Fibroblast of lung (primary cell): ENCODE measurements at regions not wholly inside any gene's neighbourhood (a gene's known extent, or its start where the extent isn't known, plus 50 kb on each side); places are given as distances from the start of the nearest gene placed in this dataset.

Source experiments
- DNase-seq, 2 donors: peaks; one replicate each; pipeline versions ENCODE4 v3.0.0 to v3.0.0-alpha.2; 2010; ENCODE audit warnings: low read depth in 2 of 2
- H2AFZ ChIP-seq: 2 replicates; pipeline ENCODE4 v1.5.1; 2012; ENCODE audit warnings: low read length, control low read depth, inconsistent platforms
- H3K27ac ChIP-seq: 2 replicates; pipeline ENCODE4 v1.5.1; 2011; ENCODE audit warnings: low read length, control low read depth; ENCODE audit not compliant: insufficient read depth
- H3K27me3 ChIP-seq: 2 replicates; pipeline ENCODE4 v1.5.1; 2011; ENCODE audit warnings: mild to moderate bottlenecking, low read length; ENCODE audit not compliant: control insufficient read depth, insufficient read depth
- H3K36me3 ChIP-seq: 2 replicates; pipeline ENCODE4 v1.5.1; 2011; ENCODE audit warnings: low read length; ENCODE audit not compliant: control insufficient read depth, insufficient read depth
- H3K4me1 ChIP-seq: 2 replicates; pipeline ENCODE4 v1.5.1; 2011; ENCODE audit warnings: low read length; ENCODE audit not compliant: control insufficient read depth, insufficient read depth; ENCODE audit errors: extremely low read depth
- H3K4me2 ChIP-seq: 2 replicates; pipeline ENCODE4 v1.5.1; 2011; ENCODE audit warnings: low read length, control low read depth; ENCODE audit not compliant: insufficient read depth; ENCODE audit errors: extremely low read depth
- H3K4me3 ChIP-seq, 4 experiments: fragments of 200-600 bp in 1 of 4; sonication (generic) in 1 of 4; replicated peaks in 1 of 4; 2 replicates each; pipeline ENCODE4 v1.5.1; 2011 to 2016; ENCODE audit warnings: low read length in 4 of 4, low read depth in 3 of 4, mild to moderate bottlenecking in 3 of 4, control low read depth in 2 of 4, inconsistent platforms in 1 of 4, mixed read lengths in 1 of 4; ENCODE audit not compliant: insufficient read depth in 1 of 4; ENCODE audit errors: control extremely low read depth in 1 of 4
- H3K79me2 ChIP-seq: 2 replicates; pipeline ENCODE4 v1.5.1; 2012; ENCODE audit warnings: mild to moderate bottlenecking, low read length, inconsistent platforms; ENCODE audit not compliant: control insufficient read depth, insufficient read depth
- H3K9ac ChIP-seq: 2 replicates; pipeline ENCODE4 v1.5.1; 2011; ENCODE audit warnings: mild to moderate bottlenecking, low read length, control low read depth; ENCODE audit not compliant: insufficient read depth
- H3K9me3 ChIP-seq: 2 replicates; pipeline ENCODE4 v1.5.1; 2012; ENCODE audit warnings: low read depth, low read length; ENCODE audit not compliant: control insufficient read depth, insufficient read depth
- H4K20me1 ChIP-seq: 2 replicates; pipeline ENCODE4 v1.5.1; 2011; ENCODE audit warnings: low read length; ENCODE audit not compliant: control insufficient read depth, insufficient read depth; ENCODE audit errors: extremely low read depth
- CTCF ChIP-seq, 2 donors: IDR thresholded peaks in 1 of 2; conservative IDR thresholded peaks in 1 of 2; 1 replicate in 1 of 2; 2 replicates in 1 of 2; pipeline ENCODE4 v1.5.1; 2011 to 2012; ENCODE audit warnings: low read length in 2 of 2, control low read depth in 1 of 2, inconsistent platforms in 1 of 2, low read depth in 1 of 2, mild to moderate bottlenecking in 1 of 2
- EZH2 ChIP-seq: IDR thresholded peaks from 2 replicates; pipeline ENCODE4 v1.5.1; 2012; ENCODE audit warnings: low read length, control low read depth, mild to moderate bottlenecking; ENCODE audit errors: missing control alignments

- peak overlapping the region; percentile 61 for H3K4me2 ChIP-seq
- no peaks in the 10 kb centered on the region for H3K36me3 ChIP-seq
- peak overlapping the region; percentile 27 for H3K27ac ChIP-seq
- H3K9me3 ChIP-seq: no peaks in the 10 kb centered on the region
- no peaks in the 10 kb centered on the region for H4K20me1 ChIP-seq
- H3K79me2 ChIP-seq: no peaks in the 10 kb centered on the region
- H3K4me1 ChIP-seq: peaks cover 8% of the 10 kb centered on the region
- peaks cover 2% of the 10 kb centered on the region for H3K27me3 ChIP-seq
- TF ChIP-seq CTCF (conservative IDR thresholded peaks at IDR 0.05 in 1 of 2, IDR thresholded peaks at IDR 0.05 in 1 of 2; ENCODE audit: low read depth in 1 of 2, low read length in 2 of 2) (no peak), EZH2 (no peak)
- H3K9ac ChIP-seq: no peak overlapping the region
- no peak overlapping the region for H3K4me3 ChIP-seq
- H2AFZ ChIP-seq: no peak overlapping the region
- peak; percentile 88 to 97 for DNase-seq
Observed at GRCh38 chr2:71742953-71743601, 289.7 kb downstream of the DYSF start.

DNA sequence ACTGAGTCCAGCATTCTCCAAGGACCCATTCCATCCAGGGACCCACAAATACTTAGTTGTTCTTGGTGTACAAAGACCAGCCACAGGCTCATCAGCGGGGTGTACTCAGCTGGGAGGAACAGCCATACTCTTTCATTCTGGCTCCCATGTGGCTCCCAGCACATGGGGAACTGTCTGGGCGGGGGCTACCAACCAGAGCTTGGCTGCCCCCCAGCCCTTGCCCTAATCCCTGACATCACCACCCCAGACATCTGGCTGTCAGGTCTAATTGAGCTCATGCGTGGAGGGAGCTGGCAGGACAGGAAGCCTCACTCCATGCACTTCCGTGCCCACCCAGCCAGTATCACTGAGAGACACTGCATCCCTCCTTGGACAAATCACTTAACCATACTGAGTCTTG, 283.6 kb downstream of the DYSF start:
- Histone ChIP-seq H3K36me3 (no peaks in the 10 kb centered on the region), H3K27me3 (peaks cover 23% of the 10 kb centered on the region), H3K4me2 (no peak overlapping the region), H3K79me2 (no peaks in the 10 kb centered on the region), H4K20me1 (no peaks in the 10 kb centered on the region), H3K9ac (no peak overlapping the region), H3K9me3 (no peaks in the 10 kb centered on the region), H2AFZ (no peak overlapping the region), H3K4me1 (no peaks in the 10 kb centered on the region), H3K27ac (no peak overlapping the region), H3K4me3 (no peak overlapping the region)
- no peak for TF ChIP-seq EZH2
- TF ChIP-seq CTCF (conservative IDR thresholded peaks at IDR 0.05 in 1 of 2, IDR thresholded peaks at IDR 0.05 in 1 of 2; ENCODE audit: low read depth in 1 of 2, low read length in 2 of 2): no peak
- DNase-seq: no peak

DNA sequence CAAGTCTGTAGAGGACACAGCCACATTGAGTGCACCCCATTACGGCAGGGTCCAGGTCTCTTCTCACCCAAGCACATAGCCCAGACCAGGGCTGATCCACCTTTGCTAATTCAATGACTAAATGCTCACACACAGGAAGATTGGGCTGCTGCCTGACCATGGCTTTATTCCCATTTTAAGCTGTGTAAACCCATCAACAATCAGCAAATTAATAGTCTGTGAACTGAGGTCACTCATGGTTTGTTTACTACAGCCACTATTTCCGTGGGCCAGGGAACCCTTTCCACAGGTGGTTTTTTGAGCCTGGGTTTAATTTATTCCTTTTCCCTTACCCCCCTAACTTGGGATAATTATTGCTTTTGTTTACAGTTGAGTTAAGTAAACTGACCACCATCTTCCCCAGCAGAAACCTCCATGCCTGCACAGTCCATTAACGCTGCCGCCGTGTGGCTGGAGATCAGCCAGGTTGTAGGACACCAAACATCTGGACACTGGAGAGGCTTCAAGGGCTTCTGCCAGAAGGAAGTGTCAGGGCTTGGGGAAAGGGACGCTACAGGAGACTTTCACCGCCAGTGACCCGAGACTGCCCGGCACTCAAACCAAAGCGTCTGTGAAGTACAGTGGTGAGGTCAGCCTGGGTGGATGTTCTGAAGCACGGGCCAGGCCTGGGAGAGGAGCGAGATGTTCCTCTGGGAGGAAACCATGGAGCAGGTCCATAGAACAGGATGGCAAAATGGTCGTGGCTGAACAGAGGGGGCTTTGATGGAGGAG, 282.9 kb downstream of the DYSF start:
- TF ChIP-seq EZH2: no peak
- no peak for TF ChIP-seq CTCF (conservative IDR thresholded peaks at IDR 0.05 in 1 of 2, IDR thresholded peaks at IDR 0.05 in 1 of 2; ENCODE audit: low read depth in 1 of 2, low read length in 2 of 2)
- Histone ChIP-seq H3K9ac (no peak overlapping the region), H4K20me1 (no peaks in the 10 kb centered on the region), H3K4me1 (no peaks in the 10 kb centered on the region), H3K36me3 (no peaks in the 10 kb centered on the region), H3K4me2 (no peak overlapping the region), H3K9me3 (no peaks in the 10 kb centered on the region), H3K79me2 (no peaks in the 10 kb centered on the region), H3K4me3 (no peak overlapping the region), H3K27ac (no peak overlapping the region), H3K27me3 (peaks cover 23% of the 10 kb centered on the region), H2AFZ (no peak overlapping the region)
- no peak for DNase-seq
